ENCODE measurements at regions not wholly inside any gene's neighbourhood (a gene's known extent, or its start where the extent isn't known, plus 50 kb on each side); places are given as distances from the start of the nearest gene placed in this dataset.
A peak's percentile ranks its signal among the peaks of the same experiment; 100 is the strongest.

- no peak for TF ChIP-seq CTCF (IDR thresholded peaks at IDR 0.05; ENCODE audit: low read length, missing control alignments)
- no peak overlapping the region for H3K4me3 ChIP-seq (replicated peaks; ENCODE audit: low read depth, low read length)
- DNase-seq (ENCODE audit: low read depth): no peak
Measured at GRCh38 chr12:29992366-29992765, 208.6 kb upstream of the TMTC1 start.

- no peak for TF ChIP-seq CTCF (IDR thresholded peaks at IDR 0.05; ENCODE audit: low read length, missing control alignments)
- no peak for DNase-seq (ENCODE audit: low read depth)
- H3K4me3 ChIP-seq (replicated peaks; ENCODE audit: low read depth, low read length): no peak overlapping the region
Measured at GRCh38 chr12:29991924-29992323, 208.2 kb upstream of the TMTC1 start.

- no peak overlapping the region for H3K4me3 ChIP-seq (replicated peaks; ENCODE audit: low read depth, low read length)
- TF ChIP-seq CTCF (IDR thresholded peaks at IDR 0.05; ENCODE audit: low read length, missing control alignments): no peak
Measured at GRCh38 chr12:29990971-29991370, 207.2 kb upstream of the TMTC1 start.

GRCh38 chr12:29983851-29984250 is 200.1 kb upstream of the TMTC1 start:
- TF ChIP-seq CTCF (IDR thresholded peaks at IDR 0.05; ENCODE audit: low read length, missing control alignments): no peak
- DNase-seq (ENCODE audit: low read depth): no peak
- no peak overlapping the region for H3K4me3 ChIP-seq (replicated peaks; ENCODE audit: low read depth, low read length)

More at GRCh38 chr12:29990971-29991370, 207.2 kb upstream of the TMTC1 start:
- DNase-seq (ENCODE audit: low read depth): no peak

GRCh38 chr12:29980304-29980703 is 196.6 kb upstream of the TMTC1 start:
- no peak for DNase-seq (ENCODE audit: low read depth)
- no peak for TF ChIP-seq CTCF (IDR thresholded peaks at IDR 0.05; ENCODE audit: low read length, missing control alignments)
- H3K4me3 ChIP-seq (replicated peaks; ENCODE audit: low read depth, low read length): no peak overlapping the region

GRCh38 chr12:29971446-29971845 is 187.7 kb upstream of the TMTC1 start:
- H3K4me3 ChIP-seq (replicated peaks; ENCODE audit: low read depth, low read length): no peak overlapping the region
- DNase-seq (ENCODE audit: low read depth): no peak
- no peak for TF ChIP-seq CTCF (IDR thresholded peaks at IDR 0.05; ENCODE audit: low read length, missing control alignments)

GRCh38 chr12:29970501-29970900 is 186.8 kb upstream of the TMTC1 start:
- peak; percentile 5 for DNase-seq (ENCODE audit: low read depth)
- H3K4me3 ChIP-seq (replicated peaks; ENCODE audit: low read depth, low read length): no peak overlapping the region
- TF ChIP-seq CTCF (IDR thresholded peaks at IDR 0.05; ENCODE audit: low read length, missing control alignments): no peak

Measured in fibroblast of pulmonary artery (primary cell).